Neuronal stem cell (in vitro differentiated cells): ENCODE measurements at regions not wholly inside any gene's neighbourhood (a gene's known extent, or its start where the extent isn't known, plus 50 kb on each side); places are given as distances from the start of the nearest gene placed in this dataset.
A peak's percentile ranks its signal among the peaks of the same experiment; 100 is the strongest.

Source experiments
- DNase-seq: peaks from one replicate; pipeline ENCODE4 v3.0.0-alpha.2; 2013; ENCODE audit warnings: low spot score
- H2AFZ ChIP-seq: one replicate; pipeline ENCODE4 v1.6.1; 2013; ENCODE audit warnings: mild to moderate bottlenecking, low read length, inconsistent platforms
- H2AK5ac ChIP-seq: 2 replicates; pipeline ENCODE4 v1.6.1; 2013; ENCODE audit warnings: low read depth, mild to moderate bottlenecking, inconsistent platforms, low read length, moderate library complexity, mixed read lengths
- H2BK120ac ChIP-seq: 2 replicates; pipeline ENCODE4 v1.6.1; 2013; ENCODE audit warnings: low read depth, mild to moderate bottlenecking, inconsistent platforms, low read length, moderate library complexity, mixed read lengths
- H2BK12ac ChIP-seq: one replicate; pipeline ENCODE4 v1.6.1; 2013; ENCODE audit warnings: low read length, inconsistent platforms
- H2BK15ac ChIP-seq: 2 replicates; pipeline ENCODE4 v1.6.1; 2013; ENCODE audit warnings: mild to moderate bottlenecking, low read length, inconsistent platforms, mixed read lengths
- H2BK5ac ChIP-seq: one replicate; pipeline ENCODE4 v1.6.1; 2013; ENCODE audit warnings: inconsistent platforms, mild to moderate bottlenecking, low read length, moderate library complexity
- H3K14ac ChIP-seq: one replicate; pipeline ENCODE4 v1.6.1; 2013; ENCODE audit warnings: low read length, inconsistent platforms
- H3K18ac ChIP-seq: 2 replicates; pipeline ENCODE4 v1.6.1; 2013; ENCODE audit warnings: low read length, inconsistent platforms
- H3K23ac ChIP-seq: 2 replicates; pipeline ENCODE4 v1.6.1; 2013; ENCODE audit warnings: low read depth, mild to moderate bottlenecking, mixed read lengths, low read length, inconsistent platforms; ENCODE audit not compliant: poor library complexity
- H3K27ac ChIP-seq: replicated peaks from 3 replicates; pipeline ENCODE4 v1.5.1; 2013; ENCODE audit warnings: low read length, inconsistent platforms
- H3K27me3 ChIP-seq, 3 experiments: 2 replicates each; pipeline ENCODE4 v1.6.1; 2013; ENCODE audit warnings: low read length in 3 of 3, mild to moderate bottlenecking in 2 of 3, inconsistent platforms in 1 of 3, low read depth in 1 of 3, mixed read lengths in 1 of 3, moderate library complexity in 1 of 3; ENCODE audit not compliant: control insufficient read depth in 3 of 3, insufficient read depth in 3 of 3
- H3K36me3 ChIP-seq, 2 donors: replicated peaks in 1 of 2; 2 replicates each; pipeline ENCODE4 v1.6.1; 2013; ENCODE audit warnings: low read length in 2 of 2; ENCODE audit not compliant: control insufficient read depth in 2 of 2, insufficient read depth in 2 of 2
- H3K4ac ChIP-seq: 2 replicates; pipeline ENCODE4 v1.6.1; 2013; ENCODE audit warnings: inconsistent platforms, mild to moderate bottlenecking, low read length, moderate library complexity
- H3K4me1 ChIP-seq, 2 donors: 1 replicate in 1 of 2; 2 replicates in 1 of 2; pipeline ENCODE4 v1.6.1; 2013; ENCODE audit warnings: low read length in 2 of 2, low read depth in 1 of 2; ENCODE audit not compliant: control insufficient read depth in 2 of 2, insufficient read depth in 1 of 2
- H3K4me2 ChIP-seq: one replicate; pipeline ENCODE4 v1.6.1; 2013; ENCODE audit warnings: mild to moderate bottlenecking, low read length, inconsistent platforms; ENCODE audit not compliant: insufficient read depth, poor library complexity, severe bottlenecking
- H3K4me3 ChIP-seq, 2 donors: 2 replicates each; pipeline ENCODE4 v1.5.1; 2013; ENCODE audit warnings: low read length in 2 of 2, mild to moderate bottlenecking in 2 of 2, inconsistent platforms in 1 of 2, moderate library complexity in 1 of 2
- H3K79me1 ChIP-seq: one replicate; pipeline ENCODE4 v1.6.1; 2013; ENCODE audit warnings: low read depth, mild to moderate bottlenecking, inconsistent platforms, low read length, moderate library complexity
- H3K9ac ChIP-seq: one replicate; pipeline ENCODE4 v1.6.1; 2013; ENCODE audit warnings: mild to moderate bottlenecking, low read depth, low read length, inconsistent platforms; ENCODE audit not compliant: poor library complexity
- H3K9me3 ChIP-seq, 2 donors: replicated peaks in 1 of 2; 2 replicates each; pipeline versions ENCODE3 to v1.6.1; 2013; ENCODE audit warnings: low read length in 2 of 2, mild to moderate bottlenecking in 2 of 2, inconsistent platforms in 1 of 2, low read depth in 1 of 2, mixed read lengths in 1 of 2, moderate library complexity in 1 of 2; ENCODE audit not compliant: control insufficient read depth in 2 of 2, insufficient read depth in 1 of 2
- H4K8ac ChIP-seq: one replicate; pipeline ENCODE4 v1.6.1; 2013; ENCODE audit warnings: low read depth, mild to moderate bottlenecking, inconsistent platforms, low read length, moderate library complexity
- H4K91ac ChIP-seq: one replicate; pipeline ENCODE4 v1.6.1; 2013; ENCODE audit warnings: low read length, low read depth, mild to moderate bottlenecking, inconsistent platforms; ENCODE audit not compliant: poor library complexity
- WGBS, 2 donors: extraction: QIAGEN DNeasy Blood & Tissue Kit; methylation state at CpG; one replicate each; pipeline ENCODE4 v1.1.7; 2013; ENCODE audit warnings: missing lambda C conversion rate in 2 of 2, mixed read lengths in 1 of 2; ENCODE audit not compliant: insufficient read length in 2 of 2, insufficient replicate concordance in 1 of 2; ENCODE audit errors: extremely low coverage in 2 of 2; 5-methylcytosine and 5-hydroxymethylcytosine counted together

- Histone ChIP-seq H2AFZ (no peak overlapping the region), H3K4me2 (no peak overlapping the region), H3K14ac (no peak overlapping the region), H3K9me3 (no peaks in the 10 kb centered on the region), H3K36me3 (no peaks in the 10 kb centered on the region), H2BK15ac (no peak overlapping the region), H2AK5ac (no peak overlapping the region), H3K79me1 (no peaks in the 10 kb centered on the region), H4K91ac (no peak overlapping the region), H3K18ac (no peak overlapping the region), H3K27ac (no peak overlapping the region), H3K4me1 (peaks cover 2 to 9% of the 10 kb centered on the region in 2 donors), H3K4ac (no peak overlapping the region), H2BK12ac (no peak overlapping the region), H3K27me3 (no peaks in the 10 kb centered on the region), H3K9ac (no peak overlapping the region), H2BK5ac (no peak overlapping the region), H2BK120ac (no peak overlapping the region), H3K4me3 (no peak overlapping the region), H4K8ac (no peak overlapping the region), H3K23ac (no peak overlapping the region)
- DNase-seq: no peak
- no CpG with 5 or more reads among the region's 4 CpGs for WGBS, 2 donors
Observed at GRCh38 chr2:238646803-238647202, 201.1 kb upstream of the TWIST2 start.

- Histone ChIP-seq H2BK12ac (no peak overlapping the region), H3K18ac (no peak overlapping the region)
Observed at GRCh38 chr2:238649123-238649522, 198.8 kb upstream of the TWIST2 start.

GRCh38 chr2:238649936-238650518, 197.9 kb upstream of the TWIST2 start:
- H3K23ac ChIP-seq: no peak overlapping the region
- H3K18ac ChIP-seq: peak overlapping the region; percentile 72
- H2BK120ac ChIP-seq: no peak overlapping the region
- H3K9ac ChIP-seq: peak overlapping the region; percentile 13
- H2BK5ac ChIP-seq: no peak overlapping the region
- peaks cover 0 to 9% of the 10 kb centered on the region in 2 donors for H3K4me1 ChIP-seq
- H2AFZ ChIP-seq: no peak overlapping the region
- H4K91ac ChIP-seq: no peak overlapping the region
- no peak overlapping the region for H3K4me3 ChIP-seq
- no peak overlapping the region for H3K4me2 ChIP-seq
- H4K8ac ChIP-seq: no peak overlapping the region
- no peak overlapping the region for H3K14ac ChIP-seq
- no peaks in the 10 kb centered on the region for H3K36me3 ChIP-seq
- H3K27me3 ChIP-seq: no peaks in the 10 kb centered on the region
- no CpG with 5 or more reads among the region's 10 CpGs for WGBS, 2 donors
- no peak overlapping the region for H2BK12ac ChIP-seq
- H3K4ac ChIP-seq: no peak overlapping the region
- H3K27ac ChIP-seq: no peak overlapping the region
- no peaks in the 10 kb centered on the region for H3K79me1 ChIP-seq
- no peaks in the 10 kb centered on the region for H3K9me3 ChIP-seq
- no peak for DNase-seq
- H2BK15ac ChIP-seq: no peak overlapping the region
- no peak overlapping the region for H2AK5ac ChIP-seq

More at GRCh38 chr2:238649123-238649522, 198.8 kb upstream of the TWIST2 start:
- H2BK5ac ChIP-seq: no peak overlapping the region
- H3K79me1 ChIP-seq: no peaks in the 10 kb centered on the region
- no peak overlapping the region for H2BK15ac ChIP-seq
- H2AFZ ChIP-seq: no peak overlapping the region
- H4K91ac ChIP-seq: no peak overlapping the region
- no peaks in the 10 kb centered on the region for H3K27me3 ChIP-seq
- WGBS, 2 donors: no CpG with 5 or more reads among the region's 7 CpGs
- no peak overlapping the region for H3K27ac ChIP-seq
- no peak overlapping the region for H3K4ac ChIP-seq
- no peak overlapping the region for H3K4me2 ChIP-seq
- peaks cover 6 to 8% of the 10 kb centered on the region in 2 donors for H3K4me1 ChIP-seq
- H3K4me3 ChIP-seq: no peak overlapping the region
- no peak for DNase-seq
- H2AK5ac ChIP-seq: no peak overlapping the region
- H3K23ac ChIP-seq: no peak overlapping the region
- no peak overlapping the region for H4K8ac ChIP-seq
- H3K36me3 ChIP-seq: no peaks in the 10 kb centered on the region
- no peak overlapping the region for H2BK120ac ChIP-seq
- H3K9ac ChIP-seq: no peak overlapping the region
- H3K14ac ChIP-seq: no peak overlapping the region
- H3K9me3 ChIP-seq: no peaks in the 10 kb centered on the region

GRCh38 chr2:238650536-238650935, 197.3 kb upstream of the TWIST2 start:
- peak overlapping the region; percentile 21 for H3K14ac ChIP-seq
- no peak overlapping the region for H2BK12ac ChIP-seq
- no peaks in the 10 kb centered on the region for H3K9me3 ChIP-seq
- H3K79me1 ChIP-seq: no peaks in the 10 kb centered on the region
- H4K8ac ChIP-seq: no peak overlapping the region
- peak overlapping the region; percentile 6 for H3K18ac ChIP-seq
- H3K27ac ChIP-seq: no peak overlapping the region
- no peak for DNase-seq
- H2BK15ac ChIP-seq: no peak overlapping the region
- H2BK5ac ChIP-seq: no peak overlapping the region
- H3K9ac ChIP-seq: no peak overlapping the region
- no peak overlapping the region for H2AFZ ChIP-seq
- no peaks in the 10 kb centered on the region for H3K27me3 ChIP-seq
- no peak overlapping the region for H3K4me2 ChIP-seq
- no peak overlapping the region for H3K4ac ChIP-seq
- no peak overlapping the region for H3K4me3 ChIP-seq
- H2BK120ac ChIP-seq: no peak overlapping the region
- H2AK5ac ChIP-seq: no peak overlapping the region
- no peak overlapping the region for H4K91ac ChIP-seq
- no peak overlapping the region for H3K23ac ChIP-seq
- no peaks in the 10 kb centered on the region for H3K36me3 ChIP-seq
- H3K4me1 ChIP-seq: peaks cover 0 to 10% of the 10 kb centered on the region in 2 donors
- no CpG with 5 or more reads among the region's 5 CpGs for WGBS, 2 donors
